Fibroblast of gingiva (primary cell): ENCODE measurements at regions not wholly inside any gene's neighbourhood (a gene's known extent, or its start where the extent isn't known, plus 50 kb on each side); places are given as distances from the start of the nearest gene placed in this dataset.
"Not testable (repeated sequence)": the region's sequence is repeated elsewhere in the genome, so short reads cannot be mapped to it uniquely, and the experiment has no call there.

Experiments
- DNase-seq: peaks from one replicate; pipeline ENCODE4 v3.0.0-alpha.2; 2011; ENCODE audit warnings: low read depth

GRCh38 chr14:89065879-89066278 is 241.4 kb downstream of the TTC8 start:
- DNase-seq = no peak

- no peak for DNase-seq
Observed at GRCh38 chr14:89067293-89067972, 243.0 kb downstream of the TTC8 start.

- no peak for DNase-seq
Observed at GRCh38 chr14:89078021-89078795, 253.8 kb downstream of the TTC8 start.

- no peak for DNase-seq
Observed at GRCh38 chr14:89085231-89085731, 260.8 kb downstream of the TTC8 start.

- DNase-seq = peak; percentile 87
Observed at GRCh38 chr14:89085737-89086382, 261.4 kb downstream of the TTC8 start.

GRCh38 chr14:89088530-89088929 is 264.1 kb downstream of the TTC8 start:
- DNase-seq = peak; percentile 53

GRCh38 chr14:89089330-89089729 is 264.9 kb downstream of the TTC8 start:
- DNase-seq = no peak

GRCh38 chr14:89091781-89092180 is 267.3 kb downstream of the TTC8 start:
- no peak for DNase-seq

GRCh38 chr14:89093083-89093730 is 268.8 kb downstream of the TTC8 start:
- DNase-seq = peak; percentile 49

GRCh38 chr14:89095036-89095435 is 270.6 kb downstream of the TTC8 start:
- no peak for DNase-seq

- no peak for DNase-seq
Observed at GRCh38 chr14:89096946-89097345, 272.5 kb downstream of the TTC8 start.

- DNase-seq = no peak
Observed at GRCh38 chr14:89098254-89098653, 273.8 kb downstream of the TTC8 start.

GRCh38 chr14:89104171-89104817 is 279.8 kb downstream of the TTC8 start:
- not testable (repeated sequence) for DNase-seq

- DNase-seq = not testable (repeated sequence)
Observed at GRCh38 chr14:89104861-89105260, 280.4 kb downstream of the TTC8 start.
